Pancreas (tissue), 10 donors: ENCODE measurements at regions not wholly inside any gene's neighbourhood (a gene's known extent, or its start where the extent isn't known, plus 50 kb on each side); places are given as distances from the start of the nearest gene placed in this dataset.

Experiments used
- ATAC-seq, 4 donors: fragments of 200-7000 bp; cut with Tn5 transposase; one replicate each; pipeline versions ENCODE4 v1.8.0 to v1.9.1; 2020; ENCODE audit warnings: mild to moderate bottlenecking in 4 of 4, moderate library complexity in 4 of 4
- DNase-seq, 6 donors: peaks; one replicate each; pipeline ENCODE4 v3.0.0-alpha.2; 2020
- FAIRE-seq: peaks from 2 replicates; lab custom pipeline; 2012; peaks lifted over from hg19 to GRCh38; lab: Jason Lieb, UNC
- H3K27ac ChIP-seq, 4 donors: fragments of 200-600 bp; sonication (generic); 1 replicate in 3 of 4; 2 replicates in 1 of 4; pipeline versions ENCODE4 v1.5.0 to v1.8.0; 2020
- H3K27me3 ChIP-seq, 4 donors: fragments of 200-600 bp; one replicate each; pipeline ENCODE4 v1.8.0; 2021
- H3K36me3 ChIP-seq, 3 donors: fragments of 200-600 bp; sonication (generic) in 1 of 3; one replicate each; pipeline versions ENCODE4 v1.5.0 to v1.8.0; 2020 to 2021
- H3K4me1 ChIP-seq, 3 donors: fragments of 200-600 bp; one replicate each; pipeline ENCODE4 v1.8.0; 2021
- H3K4me3 ChIP-seq, 4 donors: fragments of 200-600 bp; sonication (generic) in 2 of 4; one replicate each; pipeline versions ENCODE4 v1.5.0 to v1.8.0; 2020 to 2021
- H3K9me3 ChIP-seq, 4 donors: fragments of 200-600 bp; one replicate each; pipeline ENCODE4 v1.8.0; 2021
- WGBS, 2 donors: extraction: QIAGEN DNeasy Blood & Tissue Kit; methylation state at CpG; one replicate each; pipeline ENCODE4 v1.1.7; 2013; 5-methylcytosine and 5-hydroxymethylcytosine counted together
- intact Hi-C, 3 donors: fragments of 100-400 bp; cut with DNase I; formaldehyde crosslinking; loops; one replicate each; pipeline versions ENCODE4 v1.11.1 to v1.14.2; 2022
- TF ChIP-seq, protein P1 (sequence below), 4 donors: fragments of 200-600 bp; sonication (generic) in 3 of 4; IDR thresholded peaks; one replicate each; pipeline versions ENCODE4 v1.5.0 to v1.8.0; 2021; ENCODE audit warnings: antibody characterized with exemption in 4 of 4
- donor health status: healthy with polysubstance abuse.
- donor health status: DM: no; HTN: no; CAD: no; lungs with moderate emphysema.
- donor health status: DM: no; HTN: no; CAD: no.
- donor health status: control.
- donor health status: control.
- donor health status: Bipolar disorder and iron deficiency.
- donor health status: DM: yes; HTN: yes; CAD: no.
- donor health status: DM: no; HTN: no; CAD: no.
- donor health status: DM: no; HTN: no; CAD: no.
- donor health status: DM: yes; HTN: yes; CAD: no.

DNA sequence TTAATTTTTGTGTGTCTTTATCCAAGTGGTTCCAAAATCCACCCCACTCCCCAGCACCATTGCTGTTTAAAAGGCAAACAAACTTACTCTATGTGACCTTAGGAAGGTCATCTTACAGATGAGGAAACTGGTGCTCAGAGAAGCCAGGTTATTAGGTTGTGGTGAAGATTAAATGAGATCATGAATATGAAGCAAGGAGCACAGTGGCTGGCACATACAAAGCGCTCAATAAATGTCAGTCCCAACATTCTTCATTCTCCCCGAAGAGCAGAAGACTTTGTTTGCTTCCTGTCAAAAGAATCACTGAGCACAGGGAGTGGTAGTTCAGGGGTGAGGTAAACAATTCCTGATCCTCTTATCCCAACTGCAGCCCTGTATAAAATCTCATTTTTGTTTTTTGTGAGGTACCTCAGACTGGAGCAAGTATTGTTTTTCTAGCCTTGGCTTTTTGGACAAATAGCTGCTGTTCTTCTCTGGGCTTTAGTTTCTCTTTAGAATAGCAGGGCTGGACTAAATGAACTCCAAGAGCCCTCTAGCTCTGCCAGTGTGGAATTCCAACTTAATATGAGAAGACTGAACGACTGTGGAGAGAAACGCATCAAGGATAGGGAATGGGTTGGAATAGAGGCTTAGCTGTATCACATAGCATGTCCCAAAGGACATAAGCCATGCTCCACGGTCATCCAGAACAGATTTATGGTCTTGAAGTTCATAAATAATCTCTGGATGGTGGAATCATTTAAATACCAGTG, 455.3 kb upstream of the USP24 start:
- ATAC-seq (no peak), FAIRE-seq (no peak), DNase-seq (no peak)
- Histone ChIP-seq H3K4me1 (no peaks in the 10 kb centered on the region), H3K4me3 (no peak overlapping the region), H3K27ac (no peak overlapping the region), H3K27me3 (no peaks in the 10 kb centered on the region), H3K9me3 (no peaks in the 10 kb centered on the region), H3K36me3 (no peaks in the 10 kb centered on the region)
- TF ChIP-seq, protein P1, sequence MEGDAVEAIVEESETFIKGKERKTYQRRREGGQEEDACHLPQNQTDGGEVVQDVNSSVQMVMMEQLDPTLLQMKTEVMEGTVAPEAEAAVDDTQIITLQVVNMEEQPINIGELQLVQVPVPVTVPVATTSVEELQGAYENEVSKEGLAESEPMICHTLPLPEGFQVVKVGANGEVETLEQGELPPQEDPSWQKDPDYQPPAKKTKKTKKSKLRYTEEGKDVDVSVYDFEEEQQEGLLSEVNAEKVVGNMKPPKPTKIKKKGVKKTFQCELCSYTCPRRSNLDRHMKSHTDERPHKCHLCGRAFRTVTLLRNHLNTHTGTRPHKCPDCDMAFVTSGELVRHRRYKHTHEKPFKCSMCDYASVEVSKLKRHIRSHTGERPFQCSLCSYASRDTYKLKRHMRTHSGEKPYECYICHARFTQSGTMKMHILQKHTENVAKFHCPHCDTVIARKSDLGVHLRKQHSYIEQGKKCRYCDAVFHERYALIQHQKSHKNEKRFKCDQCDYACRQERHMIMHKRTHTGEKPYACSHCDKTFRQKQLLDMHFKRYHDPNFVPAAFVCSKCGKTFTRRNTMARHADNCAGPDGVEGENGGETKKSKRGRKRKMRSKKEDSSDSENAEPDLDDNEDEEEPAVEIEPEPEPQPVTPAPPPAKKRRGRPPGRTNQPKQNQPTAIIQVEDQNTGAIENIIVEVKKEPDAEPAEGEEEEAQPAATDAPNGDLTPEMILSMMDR (IDR thresholded peaks at IDR 0.05): no peak
- intact Hi-C loops: no loop called here
- 68 to 71% methylated on average over 5 of the region's 5 CpGs for WGBS, 2 donors

DNA sequence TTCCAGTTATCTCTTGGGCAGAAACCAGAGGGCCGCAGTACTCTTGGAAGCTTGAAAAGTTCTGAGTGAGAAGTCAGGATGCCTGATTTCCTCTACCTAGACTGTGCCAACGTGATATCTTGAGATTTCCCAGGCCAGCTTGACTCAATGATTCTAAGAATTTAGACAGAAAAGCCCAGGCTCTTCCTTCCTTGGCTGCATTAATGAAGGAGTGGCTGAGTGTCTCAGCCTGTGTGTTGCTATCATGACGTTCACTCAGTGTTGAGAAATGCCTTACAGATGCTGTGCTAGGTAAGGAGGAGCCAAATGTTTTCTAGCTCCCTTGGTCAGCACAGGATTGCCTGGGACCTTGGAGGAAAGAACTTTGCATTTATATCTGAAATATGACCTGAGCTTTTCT, 454.1 kb upstream of the USP24 start:
- ATAC-seq (peak in 3 of 4 donors; percentile 37 to 57 (median 44)), FAIRE-seq (no peak), DNase-seq (no peak)
- H3K36me3 ChIP-seq: no peaks in the 10 kb centered on the region
- TF ChIP-seq, protein P1 (IDR thresholded peaks at IDR 0.05): no peak
- intact Hi-C loops: no loop called here
- no peaks in the 10 kb centered on the region for H3K4me1 ChIP-seq
- no peaks in the 10 kb centered on the region for H3K27me3 ChIP-seq
- no peak overlapping the region for H3K27ac ChIP-seq
- 36% methylated on average over 3 of the region's 3 CpGs for WGBS, 2 donors
- no peaks in the 10 kb centered on the region for H3K9me3 ChIP-seq
- no peak overlapping the region for H3K4me3 ChIP-seq

DNA sequence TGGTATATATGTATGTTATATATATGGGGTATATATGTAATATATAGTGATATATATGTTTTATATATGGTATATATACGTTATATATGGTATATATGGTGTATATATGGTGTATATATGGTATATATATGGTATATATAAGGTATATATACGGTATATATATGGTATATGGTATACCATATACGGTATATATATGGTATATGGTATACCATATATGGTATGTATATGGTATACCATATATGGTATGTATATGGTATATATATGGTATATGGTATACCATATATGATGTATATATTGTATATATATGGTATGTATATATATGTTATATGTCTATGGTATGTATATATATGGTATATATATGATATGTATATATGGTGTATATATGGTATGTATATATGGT, 447.7 kb upstream of the USP24 start:
- no peak overlapping the region for H3K4me3 ChIP-seq
- no peaks in the 10 kb centered on the region for H3K9me3 ChIP-seq
- DNase-seq (no peak), FAIRE-seq (peak; percentile 97), ATAC-seq (no peak)
- no peaks in the 10 kb centered on the region for H3K27me3 ChIP-seq
- H3K4me1 ChIP-seq: no peaks in the 10 kb centered on the region
- 76 to 87% methylated on average over 3 of the region's 3 CpGs for WGBS, 2 donors
- no peak overlapping the region for H3K27ac ChIP-seq
- H3K36me3 ChIP-seq: no peaks in the 10 kb centered on the region
- TF ChIP-seq, protein P1 (IDR thresholded peaks at IDR 0.05): no peak
- intact Hi-C loops: no loop called here

DNA sequence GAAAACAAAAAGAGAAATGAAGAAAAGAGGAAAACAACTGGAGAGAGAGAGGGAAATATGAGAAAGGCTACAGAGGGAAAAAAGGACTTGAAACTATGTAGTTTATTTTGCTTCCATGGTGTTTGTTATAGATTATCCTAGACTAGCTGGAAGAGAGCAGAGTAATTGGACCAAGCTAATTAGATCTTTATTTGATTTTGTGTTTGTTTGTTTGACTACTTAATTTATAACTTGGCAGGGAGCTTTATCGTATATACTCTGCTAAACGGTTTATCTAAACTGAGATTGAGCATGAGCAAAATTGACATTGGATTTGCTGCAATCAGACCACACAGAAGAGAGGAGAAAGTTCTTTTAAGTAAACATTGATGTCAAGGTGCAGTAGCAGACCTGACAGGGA, 443.8 kb upstream of the USP24 start:
- DNase-seq (no peak), ATAC-seq (no peak), FAIRE-seq (no peak)
- TF ChIP-seq, protein P1 (IDR thresholded peaks at IDR 0.05): no peak
- WGBS, 2 donors: 35 to 37% methylated on average over 2 of the region's 2 CpGs
- no peak overlapping the region for H3K4me3 ChIP-seq
- intact Hi-C loops: no loop called here
- no peaks in the 10 kb centered on the region for H3K27me3 ChIP-seq
- H3K4me1 ChIP-seq: no peaks in the 10 kb centered on the region
- no peak overlapping the region for H3K27ac ChIP-seq
- H3K36me3 ChIP-seq: no peaks in the 10 kb centered on the region
- no peaks in the 10 kb centered on the region for H3K9me3 ChIP-seq

- no peaks in the 10 kb centered on the region for H3K36me3 ChIP-seq
- TF ChIP-seq, protein P1 (IDR thresholded peaks at IDR 0.05): no peak
- WGBS, 2 donors: 56 to 79% methylated on average over 4 of the region's 4 CpGs
- intact Hi-C loops: no loop called here
- no peaks in the 10 kb centered on the region for H3K27me3 ChIP-seq
- ATAC-seq (no peak), FAIRE-seq (no peak), DNase-seq (no peak)
- H3K4me1 ChIP-seq: no peaks in the 10 kb centered on the region
- no peak overlapping the region for H3K27ac ChIP-seq
- no peak overlapping the region for H3K4me3 ChIP-seq
- H3K9me3 ChIP-seq: no peaks in the 10 kb centered on the region
Observed at GRCh38 chr1:55654750-55655149, 439.6 kb upstream of the USP24 start.
